HepG2 (cell line): ENCODE measurements at regions not wholly inside any gene's neighbourhood (a gene's known extent, or its start where the extent isn't known, plus 50 kb on each side); places are given as distances from the start of the nearest gene placed in this dataset.

Experiments
- ATAC-seq: fragments of 200-7000 bp; cut with Tn5 transposase; 3 replicates; pipeline ENCODE4 v1.9.1; 2020; ENCODE audit warnings: mild to moderate bottlenecking, moderate library complexity
- BruUV-seq: library from RNA; stranded (reverse); fragments of 400-500 nt; replicated peaks from 2 replicates; lab custom pipeline; 2021; lab: Mats Ljungman, UMichigan
- CTCF ChIA-PET: fragments of 300-600 bp; formaldehyde crosslinking; extraction: SDS; loops from one replicate; lab custom pipeline; 2021; ENCODE audit warnings: low total read pairs, inconsistent platforms, low intra/inter-chr PET ratio; lab: Yijun Ruan, JAX
- POLR2A ChIA-PET: fragments of 350-600 bp; sonication (Branson Sonifier 250); formaldehyde crosslinking; loops from one replicate; lab custom pipeline; 2020; ENCODE audit warnings: antibody characterized with exemption, inconsistent platforms; lab: Yijun Ruan, JAX
- DNase-seq: peaks from one replicate; pipeline ENCODE4 v3.0.0-alpha.2; 2015; ENCODE audit warnings: low spot score
- FAIRE-seq: peaks from 3 replicates; lab custom pipeline; 2011; peaks lifted over from hg19 to GRCh38; lab: Jason Lieb, UNC
- H2AFZ ChIP-seq: one replicate; pipeline ENCODE4 v1.6.1; 2011; ENCODE audit warnings: low read length, inconsistent platforms
- H3K27ac ChIP-seq: fragments of 300-600 bp; 3 replicates; pipeline ENCODE4 v1.8.0; 2011; ENCODE audit warnings: mixed run types, mild to moderate bottlenecking, mixed read lengths, low read length, inconsistent platforms; ENCODE audit not compliant: insufficient read depth; ENCODE audit errors: extremely low read length
- H3K27me3 ChIP-seq, 2 experiments: fragments of 200-600 bp in 1 of 2; 2 replicates in 1 of 2; 3 replicates in 1 of 2; pipeline versions ENCODE4 v1.6.0 to v1.8.0; 2011; ENCODE audit warnings: low read length in 2 of 2, mild to moderate bottlenecking in 2 of 2, moderate library complexity in 2 of 2, inconsistent platforms in 1 of 2; ENCODE audit not compliant: insufficient read depth in 2 of 2, control insufficient read depth in 1 of 2
- H3K36me3 ChIP-seq, 2 experiments: fragments of 200-600 bp in 1 of 2; replicated peaks in 1 of 2; 2 replicates in 1 of 2; 3 replicates in 1 of 2; pipeline versions ENCODE4 v1.5.1 to v1.8.0; 2011; ENCODE audit warnings: low read length in 2 of 2, inconsistent platforms in 1 of 2; ENCODE audit not compliant: insufficient read depth in 2 of 2, control insufficient read depth in 1 of 2
- H3K4me1 ChIP-seq: 2 replicates; pipeline ENCODE4 v1.5.1; 2012; ENCODE audit warnings: low read length, inconsistent platforms; ENCODE audit not compliant: insufficient read depth
- H3K4me2 ChIP-seq: 2 replicates; pipeline ENCODE4 v1.6.0; 2011; ENCODE audit warnings: low read depth, low read length, inconsistent platforms
- H3K4me3 ChIP-seq, 3 experiments: fragments of 200-600 bp in 1 of 3; sonication (generic), shearing (Covaris generic) in 1 of 3; replicated peaks in 1 of 3; 2 replicates each; pipeline ENCODE4 v1.5.1; 2011 to 2016; ENCODE audit warnings: low read length in 3 of 3, inconsistent platforms in 2 of 3, low read depth in 2 of 3, mild to moderate bottlenecking in 2 of 3, control low read depth in 1 of 3, mixed read lengths in 1 of 3; ENCODE audit not compliant: insufficient read depth in 1 of 3
- H3K79me2 ChIP-seq: one replicate; pipeline ENCODE4 v1.6.1; 2011; ENCODE audit warnings: low read length, inconsistent platforms; ENCODE audit not compliant: insufficient read depth
- H3K9ac ChIP-seq: 2 replicates; pipeline ENCODE4 v1.6.0; 2011; ENCODE audit warnings: mild to moderate bottlenecking, low read depth, low read length, inconsistent platforms; ENCODE audit not compliant: insufficient read depth
- H3K9me3 ChIP-seq: 2 replicates; pipeline ENCODE4 v1.5.1; 2012; ENCODE audit warnings: mild to moderate bottlenecking, low read length
- H4K20me1 ChIP-seq: 2 replicates; pipeline ENCODE4 v1.6.0; 2011; ENCODE audit warnings: inconsistent platforms, mild to moderate bottlenecking, low read length, moderate library complexity; ENCODE audit not compliant: insufficient read depth
- ATF1 ChIP-seq: IDR thresholded peaks from 2 replicates; pipeline ENCODE4 v1.6.1; 2016; ENCODE audit warnings: mild to moderate bottlenecking, control low read depth
- IRF9 ChIP-seq: sonication (generic); formaldehyde crosslinking; IDR thresholded peaks from 2 replicates; pipeline ENCODE4 v1.8.0; 2022; ENCODE audit warnings: missing genetic modification reagents, mild to moderate bottlenecking, borderline replicate concordance
- TOPORS ChIP-seq: sonication (generic); formaldehyde crosslinking; IDR thresholded peaks from 2 replicates; pipeline ENCODE4 v1.8.0; 2023; ENCODE audit warnings: mild to moderate bottlenecking, missing genetic modification reagents
- ZNF3 ChIP-seq: IDR thresholded peaks from 2 replicates; pipeline ENCODE4 v1.7.0; 2017; ENCODE audit warnings: inconsistent platforms
- ZNF407 ChIP-seq: sonication (generic); formaldehyde crosslinking; IDR thresholded peaks from one replicate; pipeline ENCODE4 v1.5.1; 2020; ENCODE audit warnings: mild to moderate bottlenecking, missing genetic modification reagents; ENCODE audit errors: not compliant biosample characterization
- ZNF512B ChIP-seq: sonication (generic); formaldehyde crosslinking; IDR thresholded peaks from 2 replicates; pipeline ENCODE4 v1.5.1; 2020; ENCODE audit warnings: missing genetic modification reagents, mild to moderate bottlenecking, borderline replicate concordance
- WGBS: methylation state at CpG from one replicate; pipeline ENCODE4 v1.1.6; 2017; ENCODE audit warnings: low lambda C conversion rate; 5-methylcytosine and 5-hydroxymethylcytosine counted together
- in situ Hi-C: cut with HindIII; loops from 2 replicates; pipeline ENCODE4 v1.10.0; 2017; ENCODE audit warnings: low pct_unique_long_range_greater_than_20kb; ENCODE audit not compliant: extremely low pct_ligation_motif_present
- intact Hi-C: fragments of 100-400 bp; cut with micrococcal nuclease; formaldehyde crosslinking; loops from one replicate; pipeline ENCODE4 v1.10.0; 2022; ENCODE audit not compliant: unreplicated experiment

- BruUV-seq: no TSS peak
- POLR2A ChIA-PET: no interaction called here
- no peak for TF ChIP-seq ZNF512B (CRISPR knock-in tag)
- no peak for TF ChIP-seq ZNF3 (CRISPR knock-in tag)
- TF ChIP-seq IRF9: no peak
- TF ChIP-seq ATF1: no peak
- TF ChIP-seq, all 625 proteins: peak for 0
- Histone ChIP-seq H3K4me3 (no peak overlapping the region), H2AFZ (no peak overlapping the region), H3K9ac (no peak overlapping the region), H3K4me1 (no peaks in the 10 kb centered on the region), H3K4me2 (no peak overlapping the region), H3K79me2 (no peaks in the 10 kb centered on the region), H3K27me3 (no peaks in the 10 kb centered on the region), H3K36me3 (no peaks in the 10 kb centered on the region), H4K20me1 (no peaks in the 10 kb centered on the region), H3K9me3 (no peaks in the 10 kb centered on the region), H3K27ac (no peak overlapping the region)
- DNase-seq (no peak), FAIRE-seq (no peak), ATAC-seq (no peak)
- intact Hi-C loops (loop anchor here (5.0 kb wide), 2 partner anchors 127 to 492 kb away; no protein-coding TSS in a partner anchor), in situ Hi-C loops (loop anchor here (5.0 to 25.0 kb wide), 2 partner anchors 312 to 487 kb away; no protein-coding TSS in a partner anchor)
- WGBS: 46% methylated on average over 1 of the region's 1 CpG
- CTCF ChIA-PET: interaction anchor here (0.9 kb wide), 1 partner anchor 223 kb away, joined by 3 read pairs; no protein-coding TSS in a partner anchor
Observed at GRCh38 chr7:86925221-86925620, 134.2 kb downstream of the ELAPOR2 start.

GRCh38 chr7:86923527-86923926, 135.9 kb downstream of the ELAPOR2 start:
- no peak overlapping the region for H3K9ac ChIP-seq
- no peak overlapping the region for H2AFZ ChIP-seq
- H3K9me3 ChIP-seq: no peaks in the 10 kb centered on the region
- CTCF ChIA-PET: no interaction called here
- no peak overlapping the region for H3K27ac ChIP-seq
- no peaks in the 10 kb centered on the region for H3K4me1 ChIP-seq
- no peak overlapping the region for H3K4me2 ChIP-seq
- in situ Hi-C loops (loop anchor here (25.0 kb wide), 1 partner anchor 1036 kb away; no protein-coding TSS in a partner anchor), intact Hi-C loops (no loop called here)
- H3K4me3 ChIP-seq: no peak overlapping the region
- no peaks in the 10 kb centered on the region for H3K36me3 ChIP-seq
- POLR2A ChIA-PET: no interaction called here
- H3K27me3 ChIP-seq: no peaks in the 10 kb centered on the region
- BruUV-seq: no TSS peak
- no peaks in the 10 kb centered on the region for H3K79me2 ChIP-seq
- DNase-seq (no peak), FAIRE-seq (no peak), ATAC-seq (no peak)
- no peaks in the 10 kb centered on the region for H4K20me1 ChIP-seq
- TF ChIP-seq ZNF407 (CRISPR knock-in tag): no peak
- TF ChIP-seq TOPORS (CRISPR knock-in tag): no peak
